ENCODE measurements at regions not wholly inside any gene's neighbourhood (a gene's known extent, or its start where the extent isn't known, plus 50 kb on each side); places are given as distances from the start of the nearest gene placed in this dataset.

GRCh38 chr5:167769846-167770413 lies 521.5 kb upstream of the WWC1 start:
- DNase-seq, result no peak

GRCh38 chr5:167770461-167770860 lies 521.0 kb upstream of the WWC1 start:
- no peak for DNase-seq

GRCh38 chr5:167771571-167771970 lies 519.9 kb upstream of the WWC1 start:
- DNase-seq, result no peak

GRCh38 chr5:167773668-167774301 lies 517.7 kb upstream of the WWC1 start:
- DNase-seq, result no peak

- DNase-seq, result no peak
Measured at GRCh38 chr5:167777746-167778145, 513.7 kb upstream of the WWC1 start.

- DNase-seq, result no peak
Measured at GRCh38 chr5:167778228-167778627, 513.2 kb upstream of the WWC1 start.

GRCh38 chr5:167779644-167780043 lies 511.8 kb upstream of the WWC1 start:
- DNase-seq, result no peak

GRCh38 chr5:167780177-167780576 lies 511.3 kb upstream of the WWC1 start:
- DNase-seq, result no peak

- no peak for DNase-seq
Measured at GRCh38 chr5:167783145-167783817, 508.2 kb upstream of the WWC1 start.

GRCh38 chr5:167785106-167785505 lies 506.3 kb upstream of the WWC1 start:
- no peak for DNase-seq

GRCh38 chr5:167785901-167786300 lies 505.5 kb upstream of the WWC1 start:
- no peak for DNase-seq

- DNase-seq, result no peak
Measured at GRCh38 chr5:167786871-167787578, 504.4 kb upstream of the WWC1 start.

GRCh38 chr5:167790045-167790444 lies 501.4 kb upstream of the WWC1 start:
- no peak for DNase-seq

GRCh38 chr5:167790462-167791260 lies 500.8 kb upstream of the WWC1 start:
- DNase-seq, result no peak

- DNase-seq, result no peak
Measured at GRCh38 chr5:167792514-167792913, 498.9 kb upstream of the WWC1 start.

GRCh38 chr5:167793700-167794099 lies 497.7 kb upstream of the WWC1 start:
- DNase-seq, result no peak

GRCh38 chr5:167794121-167794520 lies 497.3 kb upstream of the WWC1 start:
- DNase-seq, result no peak

GRCh38 chr5:167796672-167797071 lies 494.8 kb upstream of the WWC1 start:
- DNase-seq, result no peak

- no peak for DNase-seq
Measured at GRCh38 chr5:167797933-167798332, 493.5 kb upstream of the WWC1 start.

GRCh38 chr5:167798448-167798847 lies 493.0 kb upstream of the WWC1 start:
- DNase-seq, result no peak

- no peak for DNase-seq
Measured at GRCh38 chr5:167800427-167800826, 491.0 kb upstream of the WWC1 start.

- DNase-seq, result no peak
Measured at GRCh38 chr5:167801999-167802398, 489.4 kb upstream of the WWC1 start.
